Neural progenitor cell (in vitro differentiated cells): ENCODE measurements at regions not wholly inside any gene's neighbourhood (a gene's known extent, or its start where the extent isn't known, plus 50 kb on each side); places are given as distances from the start of the nearest gene placed in this dataset.

Experiments used
- DNase-seq: peaks from one replicate; pipeline ENCODE4 v3.0.0-alpha.2; 2016; ENCODE audit warnings: low spot score
- H2AFZ ChIP-seq: fragments of 200-600 bp; sonication (generic); replicated peaks from 2 replicates; pipeline ENCODE4 v1.6.1; 2016; ENCODE audit warnings: antibody characterized with exemption
- H3F3A ChIP-seq: fragments of 200-600 bp; sonication (generic); 2 replicates; pipeline ENCODE4 v1.6.1; 2016; ENCODE audit warnings: antibody characterized with exemption, low read depth
- H3K27ac ChIP-seq: fragments of 200-600 bp; sonication (generic); 2 replicates; pipeline ENCODE4 v1.5.1; 2016; ENCODE audit warnings: mild to moderate bottlenecking
- H3K27me3 ChIP-seq: fragments of 200-600 bp; sonication (generic); 2 replicates; pipeline ENCODE4 v1.6.1; 2016; ENCODE audit warnings: mild to moderate bottlenecking, moderate library complexity
- H3K36me3 ChIP-seq: fragments of 200-600 bp; sonication (generic); 2 replicates; pipeline ENCODE4 v1.5.1; 2016
- H3K4me1 ChIP-seq: fragments of 200-600 bp; sonication (generic); 2 replicates; pipeline ENCODE4 v1.6.1; 2016; ENCODE audit warnings: mixed run types
- H3K4me2 ChIP-seq: fragments of 200-600 bp; sonication (generic); 2 replicates; pipeline ENCODE4 v1.6.1; 2016
- H3K4me3 ChIP-seq: fragments of 200-600 bp; sonication (generic); 2 replicates; pipeline ENCODE4 v1.5.1; 2016
- H3K79me2 ChIP-seq: fragments of 200-600 bp; sonication (generic); 2 replicates; pipeline ENCODE4 v1.6.1; 2016; ENCODE audit warnings: low read depth
- H3K9ac ChIP-seq: fragments of 200-600 bp; sonication (generic); 2 replicates; pipeline ENCODE4 v1.6.1; 2016
- H3K9me3 ChIP-seq: fragments of 200-600 bp; sonication (generic); 2 replicates; pipeline ENCODE4 v1.5.1; 2016; ENCODE audit warnings: low read depth
- H4K20me1 ChIP-seq: fragments of 200-600 bp; sonication (generic); 2 replicates; pipeline ENCODE4 v1.6.1; 2016; ENCODE audit warnings: low read depth
- H3K27ac Mint-ChIP-seq: 3 replicates; pipeline ENCODE4 v1.8.0; 2021; ENCODE audit warnings: mixed read lengths
- H3K27me3 Mint-ChIP-seq: 2 replicates; pipeline ENCODE4 v1.8.0; 2022; ENCODE audit warnings: low read depth, mild to moderate bottlenecking, inconsistent platforms, moderate library complexity, mixed read lengths; ENCODE audit not compliant: insufficient read depth
- H3K36me3 Mint-ChIP-seq: 3 replicates; pipeline ENCODE4 v1.8.0; 2021; ENCODE audit warnings: mixed read lengths
- H3K4me1 Mint-ChIP-seq: 3 replicates; pipeline ENCODE4 v1.8.0; 2021; ENCODE audit warnings: mixed read lengths
- H3K4me3 Mint-ChIP-seq: 3 replicates; pipeline ENCODE4 v1.8.0; 2021; ENCODE audit warnings: mild to moderate bottlenecking, moderate library complexity, mixed read lengths
- H3K9me3 Mint-ChIP-seq: 3 replicates; pipeline ENCODE4 v1.8.0; 2020; ENCODE audit warnings: mixed read lengths
- CTCF ChIP-seq: fragments of 200-600 bp; sonication (generic); IDR thresholded peaks from 2 replicates; pipeline ENCODE4 v1.5.1; 2017; ENCODE audit warnings: antibody characterized with exemption, mild to moderate bottlenecking
- EZH2 ChIP-seq: fragments of 200-600 bp; sonication (generic); IDR thresholded peaks from 2 replicates; pipeline ENCODE4 v1.6.1; 2017; ENCODE audit warnings: antibody characterized with exemption, mild to moderate bottlenecking, moderate library complexity
- EZH2phosphoT487 ChIP-seq: fragments of 200-600 bp; sonication (generic); IDR thresholded peaks from 2 replicates; pipeline ENCODE4 v1.6.1; 2017; ENCODE audit warnings: antibody characterized with exemption

GRCh38 chr2:221025398-221025797, 546.7 kb downstream of the EPHA4 start:
- H3F3A ChIP-seq: no peaks in the 10 kb centered on the region
- H4K20me1 ChIP-seq: no peaks in the 10 kb centered on the region
- H3K36me3 Mint-ChIP-seq: no peaks in the 10 kb centered on the region
- H3K4me3 Mint-ChIP-seq: no peak overlapping the region
- H3K27ac ChIP-seq: no peak overlapping the region
- H3K9me3 ChIP-seq: no peaks in the 10 kb centered on the region
- H3K4me3 ChIP-seq: no peak overlapping the region
- DNase-seq: no peak
- H3K79me2 ChIP-seq: no peaks in the 10 kb centered on the region
- H3K9me3 Mint-ChIP-seq: no peaks in the 10 kb centered on the region
- H3K27me3 Mint-ChIP-seq: no peaks in the 10 kb centered on the region
- no peaks in the 10 kb centered on the region for H3K4me1 Mint-ChIP-seq
- TF ChIP-seq CTCF (no peak), EZH2 (no peak), EZH2phosphoT487 (no peak)
- H3K4me1 ChIP-seq: no peaks in the 10 kb centered on the region
- H2AFZ ChIP-seq: no peak overlapping the region
- no peak overlapping the region for H3K27ac Mint-ChIP-seq
- no peak overlapping the region for H3K4me2 ChIP-seq
- H3K9ac ChIP-seq: no peak overlapping the region
- H3K27me3 ChIP-seq: no peaks in the 10 kb centered on the region
- no peaks in the 10 kb centered on the region for H3K36me3 ChIP-seq

GRCh38 chr2:221034026-221034701, 537.9 kb downstream of the EPHA4 start:
- Histone ChIP-seq H3K27me3 (no peaks in the 10 kb centered on the region), H3K27ac (no peak overlapping the region), H3K36me3 (no peaks in the 10 kb centered on the region), H3K9ac (no peak overlapping the region), H3K4me3 (no peak overlapping the region), H2AFZ (no peak overlapping the region), H4K20me1 (no peaks in the 10 kb centered on the region), H3F3A (no peaks in the 10 kb centered on the region), H3K4me1 (no peaks in the 10 kb centered on the region), H3K4me2 (no peak overlapping the region), H3K9me3 (no peaks in the 10 kb centered on the region), H3K79me2 (no peaks in the 10 kb centered on the region)
- no peak for TF ChIP-seq CTCF
- no peak for TF ChIP-seq EZH2phosphoT487
- TF ChIP-seq EZH2: no peak
- Mint-ChIP-seq H3K9me3 (no peaks in the 10 kb centered on the region), H3K27ac (no peak overlapping the region), H3K4me3 (no peak overlapping the region), H3K36me3 (no peaks in the 10 kb centered on the region), H3K27me3 (peaks cover 2% of the 10 kb centered on the region), H3K4me1 (no peaks in the 10 kb centered on the region)
- DNase-seq: no peak

GRCh38 chr2:221034973-221035372, 537.1 kb downstream of the EPHA4 start:
- no peak for DNase-seq
- Histone ChIP-seq H3K4me3 (no peak overlapping the region), H3K4me1 (no peaks in the 10 kb centered on the region), H3F3A (no peaks in the 10 kb centered on the region), H3K9me3 (no peaks in the 10 kb centered on the region), H3K9ac (no peak overlapping the region), H3K79me2 (no peaks in the 10 kb centered on the region), H3K27me3 (no peaks in the 10 kb centered on the region), H4K20me1 (no peaks in the 10 kb centered on the region), H3K4me2 (no peak overlapping the region), H3K27ac (no peak overlapping the region), H3K36me3 (no peaks in the 10 kb centered on the region), H2AFZ (no peak overlapping the region)
- H3K27me3 Mint-ChIP-seq: peaks cover 2% of the 10 kb centered on the region
- no peak overlapping the region for H3K4me3 Mint-ChIP-seq
- H3K27ac Mint-ChIP-seq: no peak overlapping the region
- no peaks in the 10 kb centered on the region for H3K36me3 Mint-ChIP-seq
- no peaks in the 10 kb centered on the region for H3K4me1 Mint-ChIP-seq
- TF ChIP-seq CTCF: no peak
- TF ChIP-seq EZH2: no peak
- no peak for TF ChIP-seq EZH2phosphoT487
- H3K9me3 Mint-ChIP-seq: no peaks in the 10 kb centered on the region
